ENCODE measurements at regions not wholly inside any gene's neighbourhood (a gene's known extent, or its start where the extent isn't known, plus 50 kb on each side); places are given as distances from the start of the nearest gene placed in this dataset.

- Histone ChIP-seq H3K36me3 (ENCODE audit: control insufficient read depth, insufficient read depth, low read length) (no peaks in the 10 kb centered on the region), H3K4me1 (ENCODE audit: control insufficient read depth, insufficient read depth, low read length) (no peaks in the 10 kb centered on the region), H3K9me3 (ENCODE audit: control insufficient read depth, insufficient read depth, low read length) (no peaks in the 10 kb centered on the region), H3K27ac (ENCODE audit: low read length) (no peak overlapping the region), H3K4me3 (ENCODE audit: low read length) (no peak overlapping the region), H3K27me3 (ENCODE audit: control insufficient read depth, insufficient read depth, low read length) (no peaks in the 10 kb centered on the region)
- no peak overlapping the region for H3K4me3 Mint-ChIP-seq
- TF ChIP-seq CTCF (IDR thresholded peaks at IDR 0.05): no peak
- H3K27me3 Mint-ChIP-seq (ENCODE audit: low read depth in 2 of 2): no peaks in the 10 kb centered on the region
- DNase-seq (no peak), ATAC-seq (no peak)
- WGBS (ENCODE audit: insufficient coverage): 97% methylated on average over 3 of the region's 3 CpGs
- intact Hi-C loops (cut with micrococcal nuclease): no loop called here
- no peaks in the 10 kb centered on the region for H3K36me3 Mint-ChIP-seq
- H3K27ac Mint-ChIP-seq: no peak overlapping the region
- no peaks in the 10 kb centered on the region for H3K4me1 Mint-ChIP-seq
- H3K9me3 Mint-ChIP-seq: peaks cover 0 to 3% of the 10 kb centered on the region in 2 donors
Observed at GRCh38 chr7:41311301-41311700, 391.6 kb downstream of the INHBA start.

- Histone ChIP-seq H3K36me3 (ENCODE audit: control insufficient read depth, insufficient read depth, low read length) (no peaks in the 10 kb centered on the region), H3K27ac (ENCODE audit: low read length) (no peak overlapping the region), H3K27me3 (ENCODE audit: control insufficient read depth, insufficient read depth, low read length) (no peaks in the 10 kb centered on the region), H3K4me3 (ENCODE audit: low read length) (no peak overlapping the region), H3K4me1 (ENCODE audit: control insufficient read depth, insufficient read depth, low read length) (no peaks in the 10 kb centered on the region), H3K9me3 (ENCODE audit: control insufficient read depth, insufficient read depth, low read length) (peaks cover 6% of the 10 kb centered on the region)
- no peak for DNase-seq
- TF ChIP-seq CTCF (IDR thresholded peaks at IDR 0.05): no peak
- intact Hi-C loops (cut with micrococcal nuclease): no loop called here
- no peaks in the 10 kb centered on the region for H3K4me1 Mint-ChIP-seq
- no peak overlapping the region for H3K27ac Mint-ChIP-seq
- peaks cover 10% of the 10 kb centered on the region for H3K36me3 Mint-ChIP-seq
- H3K9me3 Mint-ChIP-seq: peaks cover 5 to 7% of the 10 kb centered on the region in 2 donors
- WGBS (ENCODE audit: insufficient coverage): 100% methylated on average over 1 of the region's 2 CpGs
- no peak for ATAC-seq
- H3K27me3 Mint-ChIP-seq (ENCODE audit: low read depth in 2 of 2): no peaks in the 10 kb centered on the region
- H3K4me3 Mint-ChIP-seq: no peak overlapping the region
Observed at GRCh38 chr7:41306486-41306885, 396.4 kb downstream of the INHBA start.

- 78% methylated on average over 1 of the region's 1 CpG for WGBS (ENCODE audit: insufficient coverage)
- Mint-ChIP-seq H3K9me3 (peaks cover 4 to 9% of the 10 kb centered on the region in 2 donors), H3K36me3 (peaks cover 10% of the 10 kb centered on the region)
Observed at GRCh38 chr7:41305001-41305400, 397.9 kb downstream of the INHBA start.

More at GRCh38 chr7:41305001-41305400, 397.9 kb downstream of the INHBA start:
- Mint-ChIP-seq H3K27me3 (ENCODE audit: low read depth in 2 of 2) (no peaks in the 10 kb centered on the region), H3K27ac (no peak overlapping the region), H3K4me3 (no peak overlapping the region), H3K4me1 (no peaks in the 10 kb centered on the region)
- ATAC-seq (no peak), DNase-seq (no peak)
- Histone ChIP-seq H3K27ac (ENCODE audit: low read length) (no peak overlapping the region), H3K4me3 (ENCODE audit: low read length) (no peak overlapping the region), H3K27me3 (ENCODE audit: control insufficient read depth, insufficient read depth, low read length) (no peaks in the 10 kb centered on the region), H3K4me1 (ENCODE audit: control insufficient read depth, insufficient read depth, low read length) (no peaks in the 10 kb centered on the region), H3K36me3 (ENCODE audit: control insufficient read depth, insufficient read depth, low read length) (no peaks in the 10 kb centered on the region), H3K9me3 (ENCODE audit: control insufficient read depth, insufficient read depth, low read length) (peaks cover 6% of the 10 kb centered on the region)
- intact Hi-C loops (cut with micrococcal nuclease): no loop called here
- no peak for TF ChIP-seq CTCF (IDR thresholded peaks at IDR 0.05)

Data from natural killer cell (primary cell).